NCI-H146 treated with DMSO at 0.1 percent for 48 hours (cell line): ENCODE measurements at regions not wholly inside any gene's neighbourhood (a gene's known extent, or its start where the extent isn't known, plus 50 kb on each side); places are given as distances from the start of the nearest gene placed in this dataset.

ENCODE experiments used
- DNase-seq: peaks from one replicate; lab custom pipeline; 2025; ENCODE audit not compliant: unreplicated experiment; lab: John Stamatoyannopoulos, UW

GRCh38 chr15:98412852-98413251, 235.5 kb upstream of the IGF1R start:
- no peak for DNase-seq

- DNase-seq: no peak
Measured at GRCh38 chr15:98413933-98414546, 234.3 kb upstream of the IGF1R start.

GRCh38 chr15:98416222-98416855, 232.0 kb upstream of the IGF1R start:
- no peak for DNase-seq

- no peak for DNase-seq
Measured at GRCh38 chr15:98417346-98417745, 231.0 kb upstream of the IGF1R start.

GRCh38 chr15:98418122-98418521, 230.2 kb upstream of the IGF1R start:
- DNase-seq: no peak

- no peak for DNase-seq
Measured at GRCh38 chr15:98419173-98419780, 229.1 kb upstream of the IGF1R start.

- no peak for DNase-seq
Measured at GRCh38 chr15:98420837-98421236, 227.5 kb upstream of the IGF1R start.

- DNase-seq: no peak
Measured at GRCh38 chr15:98421419-98422129, 226.8 kb upstream of the IGF1R start.

- no peak for DNase-seq
Measured at GRCh38 chr15:98422130-98422478, 226.2 kb upstream of the IGF1R start.

- no peak for DNase-seq
Measured at GRCh38 chr15:98425173-98425572, 223.2 kb upstream of the IGF1R start.

- no peak for DNase-seq
Measured at GRCh38 chr15:98427321-98427720, 221.0 kb upstream of the IGF1R start.

- DNase-seq: no peak
Measured at GRCh38 chr15:98428253-98428989, 219.9 kb upstream of the IGF1R start.

- DNase-seq: no peak
Measured at GRCh38 chr15:98431171-98431570, 217.2 kb upstream of the IGF1R start.

GRCh38 chr15:98433346-98433745, 215.0 kb upstream of the IGF1R start:
- no peak for DNase-seq

GRCh38 chr15:98433856-98434255, 214.5 kb upstream of the IGF1R start:
- no peak for DNase-seq

GRCh38 chr15:98437752-98438151, 210.6 kb upstream of the IGF1R start:
- DNase-seq: no peak

GRCh38 chr15:98438326-98438725, 210.0 kb upstream of the IGF1R start:
- DNase-seq: no peak

GRCh38 chr15:98438907-98439306, 209.4 kb upstream of the IGF1R start:
- DNase-seq: no peak

- DNase-seq: no peak
Measured at GRCh38 chr15:98439523-98439942, 208.8 kb upstream of the IGF1R start.

- no peak for DNase-seq
Measured at GRCh38 chr15:98440917-98441316, 207.4 kb upstream of the IGF1R start.

GRCh38 chr15:98441599-98441998, 206.7 kb upstream of the IGF1R start:
- DNase-seq: no peak
